HepG2 (cell line): ENCODE measurements at regions not wholly inside any gene's neighbourhood (a gene's known extent, or its start where the extent isn't known, plus 50 kb on each side); places are given as distances from the start of the nearest gene placed in this dataset.

Experiments used
- ATAC-seq: fragments of 200-7000 bp; cut with Tn5 transposase; 3 replicates; pipeline ENCODE4 v1.9.1; 2020; ENCODE audit warnings: mild to moderate bottlenecking, moderate library complexity
- BruUV-seq: library from RNA; stranded (reverse); fragments of 400-500 nt; replicated peaks from 2 replicates; lab custom pipeline; 2021; lab: Mats Ljungman, UMichigan
- CTCF ChIA-PET: fragments of 300-600 bp; formaldehyde crosslinking; extraction: SDS; loops from one replicate; lab custom pipeline; 2021; ENCODE audit warnings: low total read pairs, inconsistent platforms, low intra/inter-chr PET ratio; lab: Yijun Ruan, JAX
- POLR2A ChIA-PET: fragments of 350-600 bp; sonication (Branson Sonifier 250); formaldehyde crosslinking; loops from one replicate; lab custom pipeline; 2020; ENCODE audit warnings: antibody characterized with exemption, inconsistent platforms; lab: Yijun Ruan, JAX
- DNase-seq: peaks from one replicate; pipeline ENCODE4 v3.0.0-alpha.2; 2015; ENCODE audit warnings: low spot score
- FAIRE-seq: peaks from 3 replicates; lab custom pipeline; 2011; peaks lifted over from hg19 to GRCh38; lab: Jason Lieb, UNC
- H2AFZ ChIP-seq: one replicate; pipeline ENCODE4 v1.6.1; 2011; ENCODE audit warnings: low read length, inconsistent platforms
- H3K27ac ChIP-seq: fragments of 300-600 bp; 3 replicates; pipeline ENCODE4 v1.8.0; 2011; ENCODE audit warnings: mixed run types, mild to moderate bottlenecking, mixed read lengths, low read length, inconsistent platforms; ENCODE audit not compliant: insufficient read depth; ENCODE audit errors: extremely low read length
- H3K27me3 ChIP-seq, 2 experiments: fragments of 200-600 bp in 1 of 2; 2 replicates in 1 of 2; 3 replicates in 1 of 2; pipeline versions ENCODE4 v1.6.0 to v1.8.0; 2011; ENCODE audit warnings: low read length in 2 of 2, mild to moderate bottlenecking in 2 of 2, moderate library complexity in 2 of 2, inconsistent platforms in 1 of 2; ENCODE audit not compliant: insufficient read depth in 2 of 2, control insufficient read depth in 1 of 2
- H3K36me3 ChIP-seq, 2 experiments: fragments of 200-600 bp in 1 of 2; replicated peaks in 1 of 2; 2 replicates in 1 of 2; 3 replicates in 1 of 2; pipeline versions ENCODE4 v1.5.1 to v1.8.0; 2011; ENCODE audit warnings: low read length in 2 of 2, inconsistent platforms in 1 of 2; ENCODE audit not compliant: insufficient read depth in 2 of 2, control insufficient read depth in 1 of 2
- H3K4me1 ChIP-seq: 2 replicates; pipeline ENCODE4 v1.5.1; 2012; ENCODE audit warnings: low read length, inconsistent platforms; ENCODE audit not compliant: insufficient read depth
- H3K4me2 ChIP-seq: 2 replicates; pipeline ENCODE4 v1.6.0; 2011; ENCODE audit warnings: low read depth, low read length, inconsistent platforms
- H3K4me3 ChIP-seq, 3 experiments: fragments of 200-600 bp in 1 of 3; sonication (generic), shearing (Covaris generic) in 1 of 3; replicated peaks in 1 of 3; 2 replicates each; pipeline ENCODE4 v1.5.1; 2011 to 2016; ENCODE audit warnings: low read length in 3 of 3, inconsistent platforms in 2 of 3, low read depth in 2 of 3, mild to moderate bottlenecking in 2 of 3, control low read depth in 1 of 3, mixed read lengths in 1 of 3; ENCODE audit not compliant: insufficient read depth in 1 of 3
- H3K79me2 ChIP-seq: one replicate; pipeline ENCODE4 v1.6.1; 2011; ENCODE audit warnings: low read length, inconsistent platforms; ENCODE audit not compliant: insufficient read depth
- H3K9ac ChIP-seq: 2 replicates; pipeline ENCODE4 v1.6.0; 2011; ENCODE audit warnings: mild to moderate bottlenecking, low read depth, low read length, inconsistent platforms; ENCODE audit not compliant: insufficient read depth
- H3K9me3 ChIP-seq: 2 replicates; pipeline ENCODE4 v1.5.1; 2012; ENCODE audit warnings: mild to moderate bottlenecking, low read length
- H4K20me1 ChIP-seq: 2 replicates; pipeline ENCODE4 v1.6.0; 2011; ENCODE audit warnings: inconsistent platforms, mild to moderate bottlenecking, low read length, moderate library complexity; ENCODE audit not compliant: insufficient read depth
- ADNP ChIP-seq: sonication (generic); formaldehyde crosslinking; IDR thresholded peaks from 2 replicates; pipeline ENCODE4 v1.4.0; 2020; ENCODE audit warnings: missing genetic modification reagents
- AHR ChIP-seq: IDR thresholded peaks from 2 replicates; pipeline ENCODE4 v1.6.1; 2018; ENCODE audit warnings: missing genetic modification reagents, missing compliant biosample characterization
- ESRRA ChIP-seq: sonication (generic); formaldehyde crosslinking; IDR thresholded peaks from 2 replicates; pipeline ENCODE4 v1.5.1; 2020; ENCODE audit warnings: mild to moderate bottlenecking, low read depth, missing genetic modification reagents
- HHEX ChIP-seq: IDR thresholded peaks from 2 replicates; pipeline ENCODE4 v1.6.1; 2016; ENCODE audit warnings: control low read depth
- JARID2 ChIP-seq: sonication (generic); formaldehyde crosslinking; IDR thresholded peaks from 2 replicates; pipeline ENCODE4 v1.8.1; 2023; ENCODE audit warnings: missing genetic modification reagents, inconsistent platforms; ENCODE audit not compliant: insufficient replicate concordance
- JDP2 ChIP-seq: sonication (generic); formaldehyde crosslinking; IDR thresholded peaks from 2 replicates; pipeline ENCODE4 v1.8.1; 2022; ENCODE audit warnings: missing genetic modification reagents, borderline replicate concordance
- KDM2A ChIP-seq: sonication (generic); formaldehyde crosslinking; IDR thresholded peaks from 2 replicates; pipeline ENCODE4 v1.4.0; 2020; ENCODE audit warnings: low read depth, missing genetic modification reagents, borderline replicate concordance
- NR2F1 ChIP-seq, 2 experiments: fragments of 450-650 bp in 1 of 2; formaldehyde crosslinking in 1 of 2; IDR thresholded peaks; 2 replicates each; pipeline versions ENCODE4 v1.5.0 to v1.6.1; 2016 to 2020; ENCODE audit warnings: mild to moderate bottlenecking in 1 of 2, missing compliant biosample characterization in 1 of 2, missing genetic modification reagents in 1 of 2, moderate library complexity in 1 of 2
- POLR2A ChIP-seq, 2 experiments: IDR thresholded peaks; 2 replicates each; pipeline ENCODE4 v1.6.1; 2011; ENCODE audit warnings: low read depth in 2 of 2, low read length in 2 of 2, mild to moderate bottlenecking in 1 of 2, moderate library complexity in 1 of 2; ENCODE audit not compliant: insufficient read depth in 1 of 2
- SAFB2 ChIP-seq: sonication (generic); formaldehyde crosslinking; IDR thresholded peaks from 2 replicates; pipeline ENCODE4 v1.5.1; 2020; ENCODE audit warnings: missing genetic modification reagents, low read depth, mild to moderate bottlenecking, borderline replicate concordance
- STAT5B ChIP-seq: sonication (generic); formaldehyde crosslinking; IDR thresholded peaks from 2 replicates; pipeline ENCODE4 v1.4.0; 2020; ENCODE audit warnings: missing genetic modification reagents
- YEATS4 ChIP-seq: sonication (generic); formaldehyde crosslinking; IDR thresholded peaks from 2 replicates; pipeline ENCODE4 v1.4.0; 2020; ENCODE audit warnings: missing genetic modification reagents, borderline replicate concordance
- ZNF546 ChIP-seq: sonication (generic); formaldehyde crosslinking; conservative IDR thresholded peaks from 2 replicates; pipeline ENCODE4 v1.8.1; 2023; ENCODE audit warnings: mild to moderate bottlenecking, missing genetic modification reagents
- ZSCAN31 ChIP-seq: sonication (generic); formaldehyde crosslinking; IDR thresholded peaks from 2 replicates; pipeline ENCODE4 v1.5.0; 2020; ENCODE audit warnings: low read depth, mild to moderate bottlenecking, missing genetic modification reagents
- WGBS: methylation state at CpG from one replicate; pipeline ENCODE4 v1.1.6; 2017; ENCODE audit warnings: low lambda C conversion rate; 5-methylcytosine and 5-hydroxymethylcytosine counted together
- in situ Hi-C: cut with HindIII; loops from 2 replicates; pipeline ENCODE4 v1.10.0; 2017; ENCODE audit warnings: low pct_unique_long_range_greater_than_20kb; ENCODE audit not compliant: extremely low pct_ligation_motif_present
- intact Hi-C: fragments of 100-400 bp; cut with micrococcal nuclease; formaldehyde crosslinking; loops from one replicate; pipeline ENCODE4 v1.10.0; 2022; ENCODE audit not compliant: unreplicated experiment

DNA sequence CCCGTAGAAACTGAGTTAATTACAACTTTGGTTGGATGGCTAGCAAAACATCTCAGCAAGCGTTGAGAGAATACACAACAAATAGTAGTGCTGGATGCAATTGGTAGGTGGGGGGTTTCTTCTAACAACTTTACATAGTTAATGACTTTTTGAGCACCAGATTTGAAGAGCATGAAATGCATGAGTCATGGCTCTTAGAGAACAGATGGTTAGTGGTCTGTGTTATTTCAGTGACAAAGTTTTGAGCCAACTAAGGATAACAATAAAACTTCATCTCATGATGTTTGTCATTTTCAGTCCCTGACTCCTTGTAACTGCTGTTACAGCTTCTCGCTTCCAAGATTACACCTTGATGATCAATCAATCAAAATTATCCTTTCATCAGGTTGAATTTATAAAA is 399.0 kb upstream of the BRINP1 start:
- H3K27me3 ChIP-seq, result no peaks in the 10 kb centered on the region
- in situ Hi-C loops, result no loop called here
- no peak overlapping the region for H3K4me3 ChIP-seq
- BruUV-seq, result no TSS peak
- intact Hi-C loops, result no loop called here
- H3K36me3 ChIP-seq, result no peaks in the 10 kb centered on the region
- WGBS, result 0% methylated on average over 3 of the region's 3 CpGs
- DNase-seq (no peak), FAIRE-seq (no peak), ATAC-seq (no peak)
- no peak overlapping the region for H3K9ac ChIP-seq
- no peak overlapping the region for H3K4me2 ChIP-seq
- H3K4me1 ChIP-seq, result no peaks in the 10 kb centered on the region
- ChIA-PET POLR2A (no interaction called here), CTCF (no interaction called here)
- no peak for TF ChIP-seq ADNP
- no peak for TF ChIP-seq ZNF546 (CRISPR knock-in tag)
- no peak for TF ChIP-seq ZSCAN31 (CRISPR knock-in tag)
- no peak for TF ChIP-seq KDM2A (CRISPR knock-in tag)
- no peak for TF ChIP-seq HHEX (CRISPR knock-in tag)
- TF ChIP-seq ESRRA, result no peak
- TF ChIP-seq STAT5B (CRISPR knock-in tag), result no peak
- no peak for TF ChIP-seq AHR (CRISPR knock-in tag)
- no peak for TF ChIP-seq NR2F1 (CRISPR knock-in tag; IDR thresholded peaks at IDR 0.05)
- TF ChIP-seq POLR2A (IDR thresholded peaks at IDR 0.05; ENCODE audit: insufficient read depth in 1 of 2, low read depth in 2 of 2, low read length in 2 of 2), result no peak
- no peak for TF ChIP-seq JDP2 (CRISPR knock-in tag)
- TF ChIP-seq SAFB2, result no peak
- TF ChIP-seq JARID2 (CRISPR knock-in tag), result no peak
- TF ChIP-seq YEATS4 (CRISPR knock-in tag), result no peak
- H3K27ac ChIP-seq, result no peak overlapping the region
- no peak overlapping the region for H2AFZ ChIP-seq
- H4K20me1 ChIP-seq, result no peaks in the 10 kb centered on the region
- H3K9me3 ChIP-seq, result no peaks in the 10 kb centered on the region
- H3K79me2 ChIP-seq, result no peaks in the 10 kb centered on the region
